HepG2 (cell line): ENCODE measurements at regions not wholly inside any gene's neighbourhood (a gene's known extent, or its start where the extent isn't known, plus 50 kb on each side); places are given as distances from the start of the nearest gene placed in this dataset.

Source experiments
- ATAC-seq: fragments of 200-7000 bp; cut with Tn5 transposase; 3 replicates; pipeline ENCODE4 v1.9.1; 2020; ENCODE audit warnings: mild to moderate bottlenecking, moderate library complexity
- BruUV-seq: library from RNA; stranded (reverse); fragments of 400-500 nt; replicated peaks from 2 replicates; lab custom pipeline; 2021; lab: Mats Ljungman, UMichigan
- CTCF ChIA-PET: fragments of 300-600 bp; formaldehyde crosslinking; extraction: SDS; loops from one replicate; lab custom pipeline; 2021; ENCODE audit warnings: low total read pairs, inconsistent platforms, low intra/inter-chr PET ratio; lab: Yijun Ruan, JAX
- POLR2A ChIA-PET: fragments of 350-600 bp; sonication (Branson Sonifier 250); formaldehyde crosslinking; loops from one replicate; lab custom pipeline; 2020; ENCODE audit warnings: antibody characterized with exemption, inconsistent platforms; lab: Yijun Ruan, JAX
- DNase-seq: peaks from one replicate; pipeline ENCODE4 v3.0.0-alpha.2; 2015; ENCODE audit warnings: low spot score
- FAIRE-seq: peaks from 3 replicates; lab custom pipeline; 2011; peaks lifted over from hg19 to GRCh38; lab: Jason Lieb, UNC
- H2AFZ ChIP-seq: one replicate; pipeline ENCODE4 v1.6.1; 2011; ENCODE audit warnings: low read length, inconsistent platforms
- H3K27ac ChIP-seq: fragments of 300-600 bp; 3 replicates; pipeline ENCODE4 v1.8.0; 2011; ENCODE audit warnings: mixed run types, mild to moderate bottlenecking, mixed read lengths, low read length, inconsistent platforms; ENCODE audit not compliant: insufficient read depth; ENCODE audit errors: extremely low read length
- H3K27me3 ChIP-seq, 2 experiments: fragments of 200-600 bp in 1 of 2; 2 replicates in 1 of 2; 3 replicates in 1 of 2; pipeline versions ENCODE4 v1.6.0 to v1.8.0; 2011; ENCODE audit warnings: low read length in 2 of 2, mild to moderate bottlenecking in 2 of 2, moderate library complexity in 2 of 2, inconsistent platforms in 1 of 2; ENCODE audit not compliant: insufficient read depth in 2 of 2, control insufficient read depth in 1 of 2
- H3K36me3 ChIP-seq, 2 experiments: fragments of 200-600 bp in 1 of 2; replicated peaks in 1 of 2; 2 replicates in 1 of 2; 3 replicates in 1 of 2; pipeline versions ENCODE4 v1.5.1 to v1.8.0; 2011; ENCODE audit warnings: low read length in 2 of 2, inconsistent platforms in 1 of 2; ENCODE audit not compliant: insufficient read depth in 2 of 2, control insufficient read depth in 1 of 2
- H3K4me1 ChIP-seq: 2 replicates; pipeline ENCODE4 v1.5.1; 2012; ENCODE audit warnings: low read length, inconsistent platforms; ENCODE audit not compliant: insufficient read depth
- H3K4me2 ChIP-seq: 2 replicates; pipeline ENCODE4 v1.6.0; 2011; ENCODE audit warnings: low read depth, low read length, inconsistent platforms
- H3K4me3 ChIP-seq, 3 experiments: fragments of 200-600 bp in 1 of 3; sonication (generic), shearing (Covaris generic) in 1 of 3; replicated peaks in 1 of 3; 2 replicates each; pipeline ENCODE4 v1.5.1; 2011 to 2016; ENCODE audit warnings: low read length in 3 of 3, inconsistent platforms in 2 of 3, low read depth in 2 of 3, mild to moderate bottlenecking in 2 of 3, control low read depth in 1 of 3, mixed read lengths in 1 of 3; ENCODE audit not compliant: insufficient read depth in 1 of 3
- H3K79me2 ChIP-seq: one replicate; pipeline ENCODE4 v1.6.1; 2011; ENCODE audit warnings: low read length, inconsistent platforms; ENCODE audit not compliant: insufficient read depth
- H3K9ac ChIP-seq: 2 replicates; pipeline ENCODE4 v1.6.0; 2011; ENCODE audit warnings: mild to moderate bottlenecking, low read depth, low read length, inconsistent platforms; ENCODE audit not compliant: insufficient read depth
- H3K9me3 ChIP-seq: 2 replicates; pipeline ENCODE4 v1.5.1; 2012; ENCODE audit warnings: mild to moderate bottlenecking, low read length
- H4K20me1 ChIP-seq: 2 replicates; pipeline ENCODE4 v1.6.0; 2011; ENCODE audit warnings: inconsistent platforms, mild to moderate bottlenecking, low read length, moderate library complexity; ENCODE audit not compliant: insufficient read depth
- ASH2L ChIP-seq: fragments of 300-600, 200-600 bp; sonication (generic); IDR thresholded peaks from 2 replicates; pipeline ENCODE4 v1.7.0; 2017; ENCODE audit warnings: low read depth, mild to moderate bottlenecking, moderate library complexity, mixed read lengths, low read length; ENCODE audit not compliant: insufficient read length
- MAFG ChIP-seq: sonication (generic); formaldehyde crosslinking; IDR thresholded peaks from 2 replicates; pipeline ENCODE4 v1.5.1; 2020; ENCODE audit warnings: mild to moderate bottlenecking, missing genetic modification reagents
- MEIS1 ChIP-seq: sonication (generic); formaldehyde crosslinking; IDR thresholded peaks from 2 replicates; pipeline ENCODE4 v1.9.0; 2021; ENCODE audit warnings: mild to moderate bottlenecking, missing genetic modification reagents, moderate library complexity, borderline replicate concordance
- RAD51 ChIP-seq: fragments of 450-650 bp; IDR thresholded peaks from 2 replicates; pipeline ENCODE4 v1.6.1; 2016; ENCODE audit warnings: borderline replicate concordance
- TBP ChIP-seq: sonication (generic); formaldehyde crosslinking; IDR thresholded peaks from 2 replicates; pipeline ENCODE4 v1.5.0; 2020; ENCODE audit warnings: missing genetic modification reagents
- THAP7 ChIP-seq: sonication (generic); formaldehyde crosslinking; IDR thresholded peaks from 2 replicates; pipeline ENCODE4 v1.8.1; 2023; ENCODE audit warnings: mild to moderate bottlenecking, missing genetic modification reagents
- ZFP37 ChIP-seq: sonication (generic); formaldehyde crosslinking; IDR thresholded peaks from 2 replicates; pipeline ENCODE4 v1.4.0; 2020; ENCODE audit warnings: missing genetic modification reagents, borderline replicate concordance
- ZNF367 ChIP-seq: sonication (generic); formaldehyde crosslinking; IDR thresholded peaks from 2 replicates; pipeline ENCODE4 v1.4.0; 2020; ENCODE audit warnings: missing genetic modification reagents, borderline replicate concordance
- ZNF674 ChIP-seq: sonication (generic); formaldehyde crosslinking; IDR thresholded peaks from 2 replicates; pipeline ENCODE4 v1.5.0; 2020; ENCODE audit warnings: low read depth, mild to moderate bottlenecking, missing genetic modification reagents
- ZNF749 ChIP-seq: sonication (generic); formaldehyde crosslinking; IDR thresholded peaks from 2 replicates; pipeline ENCODE4 v1.8.0; 2022; ENCODE audit warnings: mild to moderate bottlenecking, missing genetic modification reagents, moderate library complexity, borderline replicate concordance
- ZNF792 ChIP-seq: IDR thresholded peaks from 2 replicates; pipeline ENCODE4 v1.6.1; 2016
- WGBS: methylation state at CpG from one replicate; pipeline ENCODE4 v1.1.6; 2017; ENCODE audit warnings: low lambda C conversion rate; 5-methylcytosine and 5-hydroxymethylcytosine counted together
- in situ Hi-C: cut with HindIII; loops from 2 replicates; pipeline ENCODE4 v1.10.0; 2017; ENCODE audit warnings: low pct_unique_long_range_greater_than_20kb; ENCODE audit not compliant: extremely low pct_ligation_motif_present
- intact Hi-C: fragments of 100-400 bp; cut with micrococcal nuclease; formaldehyde crosslinking; loops from one replicate; pipeline ENCODE4 v1.10.0; 2022; ENCODE audit not compliant: unreplicated experiment
- TF ChIP-seq, protein P1 (sequence below): sonication (generic); formaldehyde crosslinking; IDR thresholded peaks from 2 replicates; pipeline ENCODE4 v1.4.0; 2020; ENCODE audit warnings: mild to moderate bottlenecking, missing genetic modification reagents

- H3K79me2 ChIP-seq = no peaks in the 10 kb centered on the region
- FAIRE-seq = no peak
- in situ Hi-C loops (no loop called here), intact Hi-C loops (no loop called here)
- H3K9ac ChIP-seq = no peak overlapping the region
- ATAC-seq = no peak
- CTCF ChIA-PET = no interaction called here
- DNase-seq = no peak
- no peak for TF ChIP-seq MAFG
- TF ChIP-seq ZNF367 (CRISPR knock-in tag) = no peak
- TF ChIP-seq ZNF749 (CRISPR knock-in tag) = no peak
- TF ChIP-seq ASH2L = no peak
- TF ChIP-seq ZNF674 (CRISPR knock-in tag) = no peak
- TF ChIP-seq, protein P1, sequence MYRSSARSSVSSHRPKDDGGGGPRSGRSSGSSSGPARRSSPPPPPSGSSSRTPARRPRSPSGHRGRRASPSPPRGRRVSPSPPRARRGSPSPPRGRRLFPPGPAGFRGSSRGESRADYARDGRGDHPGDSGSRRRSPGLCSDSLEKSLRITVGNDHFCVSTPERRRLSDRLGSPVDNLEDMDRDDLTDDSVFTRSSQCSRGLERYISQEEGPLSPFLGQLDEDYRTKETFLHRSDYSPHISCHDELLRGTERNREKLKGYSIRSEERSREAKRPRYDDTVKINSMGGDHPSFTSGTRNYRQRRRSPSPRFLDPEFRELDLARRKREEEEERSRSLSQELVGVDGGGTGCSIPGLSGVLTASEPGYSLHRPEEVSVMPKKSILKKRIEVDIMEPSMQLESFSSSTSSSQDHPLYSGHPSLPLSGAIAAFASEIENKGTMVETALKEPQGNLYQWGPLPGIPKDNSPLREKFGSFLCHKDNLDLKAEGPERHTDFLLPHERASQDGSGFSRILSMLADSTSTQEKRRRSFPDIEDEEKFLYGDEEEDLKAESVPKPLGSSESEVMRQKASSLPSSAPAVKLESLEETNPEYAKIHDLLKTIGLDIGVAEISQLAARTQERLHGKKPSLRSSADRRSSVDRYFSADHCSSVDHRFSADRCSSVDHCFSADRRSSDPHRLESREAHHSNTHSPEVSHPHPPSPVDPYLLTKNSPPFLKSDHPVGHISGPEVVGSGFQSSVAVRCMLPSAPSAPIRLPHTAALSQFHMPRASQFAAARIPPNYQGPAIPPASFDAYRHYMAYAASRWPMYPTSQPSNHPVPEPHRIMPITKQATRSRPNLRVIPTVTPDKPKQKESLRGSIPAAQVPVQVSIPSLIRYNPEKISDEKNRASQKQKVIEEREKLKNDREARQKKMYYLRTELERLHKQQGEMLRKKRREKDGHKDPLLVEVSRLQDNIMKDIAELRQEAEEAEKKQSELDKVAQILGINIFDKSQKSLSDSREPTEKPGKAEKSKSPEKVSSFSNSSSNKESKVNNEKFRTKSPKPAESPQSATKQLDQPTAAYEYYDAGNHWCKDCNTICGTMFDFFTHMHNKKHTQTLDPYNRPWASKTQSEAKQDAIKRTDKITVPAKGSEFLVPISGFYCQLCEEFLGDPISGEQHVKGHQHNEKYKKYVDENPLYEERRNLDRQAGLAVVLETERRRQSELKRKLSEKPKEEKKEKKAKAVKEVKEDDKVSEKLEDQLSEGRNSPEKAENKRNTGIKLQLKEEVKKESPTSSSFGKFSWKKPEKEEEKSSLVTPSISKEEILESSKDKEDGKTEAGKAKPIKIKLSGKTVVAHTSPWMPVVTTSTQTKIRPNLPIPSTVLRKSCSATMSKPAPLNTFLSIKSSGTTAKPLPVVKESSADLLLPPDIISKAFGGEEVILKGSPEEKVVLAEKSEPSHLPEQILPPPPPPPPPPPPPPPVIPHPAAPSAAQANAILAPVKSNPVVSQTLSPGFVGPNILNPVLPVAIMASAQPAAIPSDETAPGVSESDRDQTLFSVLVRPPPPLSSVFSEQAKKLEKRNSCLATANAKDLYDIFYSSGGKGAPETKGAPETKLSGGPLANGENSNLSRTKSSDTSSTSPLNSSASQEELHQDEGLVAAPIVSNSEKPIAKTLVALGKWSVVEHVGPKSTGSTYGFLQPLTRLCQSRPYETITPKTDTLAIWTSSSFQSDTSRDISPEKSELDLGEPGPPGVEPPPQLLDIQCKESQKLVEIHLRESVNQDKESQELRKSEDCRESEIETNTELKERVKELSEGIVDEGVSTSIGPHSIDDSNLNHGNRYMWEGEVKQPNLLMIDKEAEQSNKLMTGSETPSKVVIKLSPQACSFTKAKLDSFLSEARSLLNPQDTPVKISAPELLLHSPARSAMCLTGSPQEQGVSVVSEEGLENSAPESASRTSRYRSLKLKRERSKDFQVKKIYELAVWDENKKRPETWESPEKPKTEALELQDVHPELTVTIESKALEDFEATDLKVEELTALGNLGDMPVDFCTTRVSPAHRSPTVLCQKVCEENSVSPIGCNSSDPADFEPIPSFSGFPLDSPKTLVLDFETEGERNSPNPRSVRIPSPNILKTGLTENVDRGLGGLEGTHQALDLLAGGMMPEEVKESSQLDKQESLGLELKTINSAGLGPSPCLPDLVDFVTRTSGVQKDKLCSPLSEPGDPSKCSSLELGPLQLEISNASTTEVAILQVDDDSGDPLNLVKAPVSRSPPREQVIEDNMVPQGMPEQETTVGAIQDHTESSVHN (CRISPR knock-in tag) = no peak
- no peak for TF ChIP-seq RAD51
- TF ChIP-seq ZFP37 (CRISPR knock-in tag) = no peak
- no peak for TF ChIP-seq MEIS1 (CRISPR knock-in tag)
- TF ChIP-seq TBP (CRISPR knock-in tag) = no peak
- no peak for TF ChIP-seq ZNF792
- TF ChIP-seq THAP7 = no peak
- H3K4me1 ChIP-seq = no peaks in the 10 kb centered on the region
- H3K36me3 ChIP-seq = no peaks in the 10 kb centered on the region
- no peak overlapping the region for H3K4me3 ChIP-seq
- 48% methylated on average over 7 of the region's 7 CpGs for WGBS
- BruUV-seq = no TSS peak
- no peaks in the 10 kb centered on the region for H4K20me1 ChIP-seq
- no peak overlapping the region for H3K4me2 ChIP-seq
- no peaks in the 10 kb centered on the region for H3K9me3 ChIP-seq
- POLR2A ChIA-PET = no interaction called here
- no peak overlapping the region for H3K27ac ChIP-seq
- H2AFZ ChIP-seq = no peak overlapping the region
- peaks cover 0 to 7% of the 10 kb centered on the region in 2 experiments; a peak in 2 of 5 replicates for H3K27me3 ChIP-seq
Measured at GRCh38 chr12:31214626-31215517, 111.1 kb downstream of the SINHCAF start.
